GM12878 (cell line): ENCODE measurements at regions not wholly inside any gene's neighbourhood (a gene's known extent, or its start where the extent isn't known, plus 50 kb on each side); places are given as distances from the start of the nearest gene placed in this dataset.
"Not testable (repeated sequence)": the region's sequence is repeated elsewhere in the genome, so short reads cannot be mapped to it uniquely, and the experiment has no call there.

ENCODE experiments used
- ATAC-seq: fragments of 200-7000 bp; cut with Tn5 transposase; 3 replicates; pipeline ENCODE4 v1.9.1; 2020; ENCODE audit warnings: mild to moderate bottlenecking, moderate library complexity
- BruUV-seq: library from RNA; stranded (reverse); fragments of 400-500 nt; replicated peaks from 2 replicates; lab custom pipeline; 2021; lab: Mats Ljungman, UMichigan
- CTCF ChIA-PET: fragments of 300-600 bp; sonication (Branson Sonifier 250); formaldehyde crosslinking; extraction: SDS; loops from one replicate; lab custom pipeline; 2021; ENCODE audit warnings: inconsistent platforms; lab: Yijun Ruan, JAX
- POLR2A ChIA-PET: fragments of 350-600 bp; formaldehyde crosslinking; extraction: SDS; loops from one replicate; lab custom pipeline; 2021; ENCODE audit warnings: inconsistent platforms; lab: Charles Lee
- RAD21 ChIA-PET: fragments of 300-600 bp; sonication (Branson Sonifier 250); formaldehyde crosslinking; loops from one replicate; lab custom pipeline; 2023; ENCODE audit warnings: antibody characterized with exemption; ENCODE audit not compliant: unreplicated experiment; lab: Charles Lee
- SMC1A ChIA-PET: fragments of 300-600 bp; sonication (Branson Sonifier 250); formaldehyde crosslinking; loops from one replicate; lab custom pipeline; 2023; ENCODE audit not compliant: unreplicated experiment, uncharacterized antibody; lab: Charles Lee
- DNase-seq: peaks from one replicate; pipeline ENCODE4 v3.0.0-alpha.2; 2011; ENCODE audit warnings: low read depth, low spot score
- FAIRE-seq: peaks from 3 replicates; lab custom pipeline; 2011; peaks lifted over from hg19 to GRCh38; lab: Jason Lieb, UNC
- H2AFZ ChIP-seq: 2 replicates; pipeline ENCODE4 v1.6.0; 2011; ENCODE audit warnings: low read depth, low read length, control low read depth; ENCODE audit not compliant: control insufficient read depth
- H3K27ac ChIP-seq: 2 replicates; pipeline ENCODE4 v1.5.1; 2011; ENCODE audit warnings: control low read depth; ENCODE audit not compliant: control insufficient read depth, insufficient read depth
- H3K27me3 ChIP-seq, 2 experiments: replicated peaks in 1 of 2; 2 replicates each; pipeline versions ENCODE4 v1.6.0 to v1.6.1; 2011; ENCODE audit warnings: low read length in 1 of 2; ENCODE audit not compliant: control insufficient read depth in 2 of 2, insufficient read depth in 2 of 2
- H3K36me3 ChIP-seq, 2 experiments: 2 replicates each; pipeline ENCODE4 v1.5.1; 2011; ENCODE audit warnings: low read length in 1 of 2; ENCODE audit not compliant: control insufficient read depth in 2 of 2, insufficient read depth in 2 of 2
- H3K4me1 ChIP-seq: 2 replicates; pipeline ENCODE4 v1.6.1; 2011; ENCODE audit warnings: mild to moderate bottlenecking, low read length, moderate library complexity, mixed read lengths; ENCODE audit not compliant: control insufficient read depth, insufficient read depth
- H3K4me2 ChIP-seq: 2 replicates; pipeline ENCODE4 v1.6.0; 2011; ENCODE audit warnings: control low read depth; ENCODE audit not compliant: control insufficient read depth, insufficient read depth
- H3K4me3 ChIP-seq: fragments of 200-600 bp; sonication (generic); 2 replicates; pipeline ENCODE4 v1.5.1; 2016
- H3K79me2 ChIP-seq: 2 replicates; pipeline ENCODE4 v1.6.0; 2011; ENCODE audit warnings: low read length; ENCODE audit not compliant: control insufficient read depth, insufficient read depth
- H3K9ac ChIP-seq: 2 replicates; pipeline ENCODE4 v1.8.0; 2011; ENCODE audit warnings: low read length, control low read depth, mixed read lengths; ENCODE audit not compliant: control insufficient read depth, insufficient read depth
- H3K9me3 ChIP-seq: replicated peaks from 3 replicates; pipeline ENCODE4 v1.5.1; 2011; ENCODE audit warnings: mild to moderate bottlenecking, low read length; ENCODE audit not compliant: control insufficient read depth, insufficient read depth
- H4K20me1 ChIP-seq: 2 replicates; pipeline ENCODE4 v1.6.0; 2011; ENCODE audit not compliant: control insufficient read depth, insufficient read depth
- BHLHE40 ChIP-seq, 2 experiments: fragments of 450-650 bp in 1 of 2; IDR thresholded peaks; 2 replicates each; pipeline ENCODE4 v1.6.1; 2011 to 2017; ENCODE audit warnings: low read depth in 2 of 2, borderline replicate concordance in 1 of 2, improper control_type of control experiment in 1 of 2, low read length in 1 of 2, mild to moderate bottlenecking in 1 of 2
- GATAD2B ChIP-seq: fragments of 450-650 bp; conservative IDR thresholded peaks from 2 replicates; pipeline ENCODE4 v1.6.1; 2017; ENCODE audit warnings: low read depth, mild to moderate bottlenecking, moderate library complexity
- IKZF2 ChIP-seq, 2 experiments: fragments of 450-650 bp; IDR thresholded peaks; 2 replicates each; pipeline ENCODE4 v1.6.1; 2017; ENCODE audit warnings: mild to moderate bottlenecking in 2 of 2, moderate library complexity in 2 of 2
- KAT2A ChIP-seq: conservative IDR thresholded peaks from 2 replicates; pipeline ENCODE4 v1.6.1; 2011; ENCODE audit warnings: low read depth, low read length; ENCODE audit not compliant: control insufficient read depth
- NR2C1 ChIP-seq: fragments of 450-650 bp; IDR thresholded peaks from 2 replicates; pipeline ENCODE4 v1.6.1; 2017; ENCODE audit warnings: antibody characterized with exemption, mild to moderate bottlenecking, moderate library complexity
- RAD21 ChIP-seq: IDR thresholded peaks from 2 replicates; pipeline ENCODE4 v1.6.1; 2011; ENCODE audit warnings: mild to moderate bottlenecking, low read depth, low read length, moderate library complexity; ENCODE audit not compliant: insufficient read depth
- RAD51 ChIP-seq: fragments of 450-650 bp; IDR thresholded peaks from 2 replicates; pipeline ENCODE4 v1.6.1; 2016; ENCODE audit warnings: moderate library complexity, mild to moderate bottlenecking, inconsistent platforms
- RFX5 ChIP-seq: IDR thresholded peaks from 2 replicates; pipeline ENCODE4 v1.6.1; 2011; ENCODE audit warnings: low read depth, low read length, improper control_type of control experiment
- SMAD1 ChIP-seq: fragments of 450-650 bp; IDR thresholded peaks from 2 replicates; pipeline ENCODE4 v1.6.1; 2018; ENCODE audit warnings: mild to moderate bottlenecking, low read depth; ENCODE audit not compliant: partially characterized antibody
- STAT3 ChIP-seq: IDR thresholded peaks from 2 replicates; pipeline ENCODE4 v1.6.1; 2011; ENCODE audit warnings: low read depth, low read length, improper control_type of control experiment
- TBL1XR1 ChIP-seq: IDR thresholded peaks from 2 replicates; pipeline ENCODE4 v1.6.1; 2012; ENCODE audit warnings: low read depth, low read length, improper control_type of control experiment
- USF2 ChIP-seq: IDR thresholded peaks from 2 replicates; pipeline ENCODE4 v1.6.1; 2011; ENCODE audit warnings: low read depth, low read length, improper control_type of control experiment, borderline replicate concordance
- WGBS: methylation state at CpG from one replicate; pipeline ENCODE4 v1.1.6; 2016; ENCODE audit warnings: low lambda C conversion rate; ENCODE audit not compliant: insufficient replicate concordance, insufficient coverage; ENCODE audit errors: missing lambda C conversion rate; 5-methylcytosine and 5-hydroxymethylcytosine counted together
- in situ Hi-C: fragments of 300-500 bp; cut with MboI; formaldehyde crosslinking; loops from 9 replicates; pipeline ENCODE4 v1.14.3; 2018; ENCODE audit warnings: mixed read lengths
- intact Hi-C: fragments of 100-400 bp; cut with micrococcal nuclease; formaldehyde crosslinking; loops from one replicate; pipeline ENCODE4 v1.14.2; 2022; ENCODE audit not compliant: unreplicated experiment
- TF ChIP-seq, protein P1 (sequence below): fragments of 450-650 bp; IDR thresholded peaks from 2 replicates; pipeline ENCODE4 v1.6.1; 2016; ENCODE audit warnings: mild to moderate bottlenecking
- TF ChIP-seq, protein P2 (sequence below): IDR thresholded peaks from 2 replicates; pipeline ENCODE4 v1.6.1; 2011; ENCODE audit warnings: low read depth, mild to moderate bottlenecking, low read length, moderate library complexity, borderline replicate concordance; ENCODE audit errors: extremely low read depth
- TF ChIP-seq, protein P3 (sequence below): IDR thresholded peaks from 2 replicates; pipeline ENCODE4 v1.6.1; 2011; ENCODE audit warnings: borderline replicate concordance, low read depth, mild to moderate bottlenecking, moderate library complexity, mixed read lengths, low read length; ENCODE audit not compliant: insufficient read depth; ENCODE audit errors: extremely low read length

GRCh38 chr9:84535973-84536372 is 133.6 kb upstream of the NTRK2 start:
- H4K20me1 ChIP-seq, H3K36me3 ChIP-seq, H3K9me3 ChIP-seq, intact Hi-C loops, SMC1A ChIA-PET, H3K4me3 ChIP-seq, in situ Hi-C loops, POLR2A ChIA-PET, H2AFZ ChIP-seq, H3K79me2 ChIP-seq, H3K9ac ChIP-seq, FAIRE-seq, RAD21 ChIA-PET, ATAC-seq, CTCF ChIA-PET, H3K27ac ChIP-seq, H3K27me3 ChIP-seq, BruUV-seq, H3K4me1 ChIP-seq, DNase-seq, H3K4me2 ChIP-seq: not testable (repeated sequence)
- 25% methylated on average over 10 of the region's 10 CpGs for WGBS

DNA sequence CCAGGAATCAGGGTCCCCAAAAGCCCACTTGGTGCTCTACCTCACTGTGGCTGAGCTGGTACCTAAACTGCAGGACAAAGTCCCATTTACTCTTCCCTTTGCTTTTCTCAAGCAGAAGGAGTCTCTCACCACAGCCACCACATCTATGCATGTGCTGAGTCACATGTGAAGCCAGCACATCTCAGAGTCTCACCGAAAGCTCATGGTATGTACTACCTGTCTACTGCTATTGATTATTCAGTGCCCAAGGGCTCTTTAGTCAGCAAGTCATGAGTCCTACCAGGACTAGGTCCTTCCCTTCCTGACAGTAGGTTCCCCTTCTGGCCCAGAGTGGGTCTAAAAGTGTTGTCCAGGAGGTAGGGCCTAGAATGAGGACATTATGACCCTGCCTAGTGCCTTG is 130.7 kb upstream of the NTRK2 start:
- no peak for ATAC-seq
- no peak overlapping the region for H3K9ac ChIP-seq
- no peak for DNase-seq
- TF ChIP-seq SMAD1: no peak
- TF ChIP-seq, protein P1, sequence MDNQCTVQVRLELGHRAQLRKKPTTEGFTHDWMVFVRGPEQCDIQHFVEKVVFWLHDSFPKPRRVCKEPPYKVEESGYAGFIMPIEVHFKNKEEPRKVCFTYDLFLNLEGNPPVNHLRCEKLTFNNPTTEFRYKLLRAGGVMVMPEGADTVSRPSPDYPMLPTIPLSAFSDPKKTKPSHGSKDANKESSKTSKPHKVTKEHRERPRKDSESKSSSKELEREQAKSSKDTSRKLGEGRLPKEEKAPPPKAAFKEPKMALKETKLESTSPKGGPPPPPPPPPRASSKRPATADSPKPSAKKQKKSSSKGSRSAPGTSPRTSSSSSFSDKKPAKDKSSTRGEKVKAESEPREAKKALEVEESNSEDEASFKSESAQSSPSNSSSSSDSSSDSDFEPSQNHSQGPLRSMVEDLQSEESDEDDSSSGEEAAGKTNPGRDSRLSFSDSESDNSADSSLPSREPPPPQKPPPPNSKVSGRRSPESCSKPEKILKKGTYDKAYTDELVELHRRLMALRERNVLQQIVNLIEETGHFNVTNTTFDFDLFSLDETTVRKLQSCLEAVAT: no peak
- no peak for TF ChIP-seq TBL1XR1
- TF ChIP-seq KAT2A: no peak
- no peak for TF ChIP-seq RAD51
- TF ChIP-seq BHLHE40 (IDR thresholded peaks at IDR 0.05; ENCODE audit: borderline replicate concordance in 1 of 2, low read depth in 2 of 2, low read length in 1 of 2): no peak
- TF ChIP-seq USF2: no peak
- TF ChIP-seq, protein P2, sequence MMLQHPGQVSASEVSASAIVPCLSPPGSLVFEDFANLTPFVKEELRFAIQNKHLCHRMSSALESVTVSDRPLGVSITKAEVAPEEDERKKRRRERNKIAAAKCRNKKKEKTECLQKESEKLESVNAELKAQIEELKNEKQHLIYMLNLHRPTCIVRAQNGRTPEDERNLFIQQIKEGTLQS: no peak
- TF ChIP-seq NR2C1: no peak
- TF ChIP-seq, protein P3, sequence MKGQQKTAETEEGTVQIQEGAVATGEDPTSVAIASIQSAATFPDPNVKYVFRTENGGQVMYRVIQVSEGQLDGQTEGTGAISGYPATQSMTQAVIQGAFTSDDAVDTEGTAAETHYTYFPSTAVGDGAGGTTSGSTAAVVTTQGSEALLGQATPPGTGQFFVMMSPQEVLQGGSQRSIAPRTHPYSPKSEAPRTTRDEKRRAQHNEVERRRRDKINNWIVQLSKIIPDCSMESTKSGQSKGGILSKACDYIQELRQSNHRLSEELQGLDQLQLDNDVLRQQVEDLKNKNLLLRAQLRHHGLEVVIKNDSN: no peak
- TF ChIP-seq RAD21: no peak
- TF ChIP-seq STAT3: no peak
- TF ChIP-seq GATAD2B: no peak
- TF ChIP-seq IKZF2 (IDR thresholded peaks at IDR 0.05): no peak
- TF ChIP-seq RFX5: no peak

More for the DNA sequence above, 130.7 kb upstream of the NTRK2 start:
- Histone ChIP-seq H3K27ac (no peak overlapping the region), H4K20me1 (no peaks in the 10 kb centered on the region), H2AFZ (no peak overlapping the region), H3K36me3 (no peaks in the 10 kb centered on the region), H3K9me3 (no peaks in the 10 kb centered on the region; the same call in 2 of the 3 replicates), H3K79me2 (no peaks in the 10 kb centered on the region), H3K4me1 (no peaks in the 10 kb centered on the region), H3K27me3 (no peaks in the 10 kb centered on the region), H3K4me3 (no peak overlapping the region), H3K4me2 (no peak overlapping the region)
- POLR2A ChIA-PET: no interaction called here
- 27% methylated on average over 1 of the region's 1 CpG for WGBS
- CTCF ChIA-PET: interaction anchor here (1.1 kb wide), 1 partner anchor 142 kb away, joined by 4 read pairs; no protein-coding TSS in a partner anchor
- in situ Hi-C loops (no loop called here), intact Hi-C loops (no loop called here)
- no TSS peak for BruUV-seq
- SMC1A ChIA-PET: no interaction called here
- no peak for FAIRE-seq
- RAD21 ChIA-PET: no interaction called here
